ENCODE measurements at regions not wholly inside any gene's neighbourhood (a gene's known extent, or its start where the extent isn't known, plus 50 kb on each side); places are given as distances from the start of the nearest gene placed in this dataset.

- DNase-seq (ENCODE audit: low read depth, low spot score) = no peak
Measured at GRCh38 chr2:14684516-14684915, 52.0 kb downstream of the LRATD1 start.

- no peak for DNase-seq (ENCODE audit: low read depth, low spot score)
Measured at GRCh38 chr2:14690926-14691325, 58.4 kb downstream of the LRATD1 start.

GRCh38 chr2:14693874-14694273, 61.4 kb downstream of the LRATD1 start:
- no peak for DNase-seq (ENCODE audit: low read depth, low spot score)

GRCh38 chr2:14700753-14701152, 68.2 kb downstream of the LRATD1 start:
- DNase-seq (ENCODE audit: low read depth, low spot score) = no peak

DNA sequence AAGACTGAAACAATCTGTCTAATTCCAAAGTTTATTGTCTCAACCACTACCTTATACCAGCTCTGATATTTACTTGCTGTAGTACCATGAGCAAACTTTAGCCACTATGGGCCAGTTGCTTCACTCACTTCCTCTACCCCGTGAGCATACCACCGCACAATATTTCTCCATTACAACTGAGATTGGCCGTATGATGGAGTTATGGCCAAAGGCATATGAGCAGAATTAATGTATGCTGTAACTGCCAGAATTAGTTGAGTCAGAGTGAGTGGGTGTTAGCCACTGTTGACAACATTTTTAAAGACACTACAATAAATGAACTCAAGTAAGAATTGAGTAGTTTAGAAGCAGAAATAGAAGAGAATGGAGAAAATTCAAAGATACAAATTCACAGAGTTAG, 69.7 kb downstream of the LRATD1 start:
- DNase-seq (ENCODE audit: low read depth, low spot score) = no peak

DNA sequence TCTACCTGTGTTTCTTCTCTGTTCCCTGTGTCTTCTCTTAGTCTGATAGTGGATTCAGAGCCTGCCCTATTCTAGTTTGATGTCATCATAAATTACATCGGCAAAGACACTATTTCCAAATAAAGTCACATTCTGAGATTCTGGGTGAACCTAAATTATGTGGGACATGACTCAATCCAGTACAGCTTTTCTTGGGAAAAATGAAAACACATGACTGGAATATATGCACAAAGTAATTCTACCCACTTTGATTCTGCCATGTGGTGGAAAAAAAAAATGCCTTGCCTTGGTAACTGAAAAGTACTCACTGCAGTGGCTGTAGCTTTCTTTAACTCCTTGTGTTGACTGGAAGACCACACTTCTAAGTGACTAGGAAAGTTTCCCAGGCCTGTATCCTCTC, 73.7 kb downstream of the LRATD1 start:
- no peak for DNase-seq (ENCODE audit: low read depth, low spot score)

GRCh38 chr2:14712111-14712510, 79.6 kb downstream of the LRATD1 start:
- DNase-seq (ENCODE audit: low read depth, low spot score) = no peak

DNA sequence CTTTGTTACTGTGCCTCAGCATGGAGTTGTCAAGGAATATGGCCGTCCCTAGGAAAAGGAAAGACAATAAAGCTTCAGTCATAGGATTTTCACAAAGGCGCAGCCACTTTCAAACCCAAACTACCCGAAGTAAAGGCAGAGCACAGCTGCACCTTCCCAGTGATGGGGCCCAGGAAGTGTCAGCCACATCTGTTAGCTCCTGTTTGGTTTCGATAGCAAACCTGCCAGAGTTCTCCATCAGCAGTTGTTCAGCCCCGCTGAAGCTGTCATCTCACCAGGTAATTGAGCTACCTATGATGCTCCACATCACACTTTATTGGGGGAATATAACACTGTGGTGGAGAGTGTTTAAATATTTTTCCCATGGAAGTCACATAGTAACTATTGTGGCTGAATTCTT, 80.7 kb downstream of the LRATD1 start:
- no peak for DNase-seq (ENCODE audit: low read depth, low spot score)

DNA sequence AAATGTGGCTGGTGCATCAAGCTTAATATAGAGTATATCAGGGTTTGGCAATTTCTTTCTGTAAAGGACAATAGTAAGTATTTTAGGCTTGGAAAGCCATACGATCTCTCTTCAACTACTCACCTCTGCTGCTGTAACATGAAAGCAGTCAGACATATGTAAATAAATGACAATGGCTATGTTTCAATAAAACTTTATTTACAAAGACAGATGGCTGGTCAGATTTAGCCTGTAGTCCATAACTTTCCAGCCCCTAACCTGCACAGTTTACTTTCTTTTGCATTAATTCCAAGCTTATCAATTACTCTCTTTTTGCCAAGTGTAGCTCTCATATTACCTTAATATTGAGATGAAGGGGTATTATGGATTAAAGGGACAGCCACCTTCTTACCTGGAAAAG, 83.1 kb downstream of the LRATD1 start:
- no peak for DNase-seq (ENCODE audit: low read depth, low spot score)

DNA sequence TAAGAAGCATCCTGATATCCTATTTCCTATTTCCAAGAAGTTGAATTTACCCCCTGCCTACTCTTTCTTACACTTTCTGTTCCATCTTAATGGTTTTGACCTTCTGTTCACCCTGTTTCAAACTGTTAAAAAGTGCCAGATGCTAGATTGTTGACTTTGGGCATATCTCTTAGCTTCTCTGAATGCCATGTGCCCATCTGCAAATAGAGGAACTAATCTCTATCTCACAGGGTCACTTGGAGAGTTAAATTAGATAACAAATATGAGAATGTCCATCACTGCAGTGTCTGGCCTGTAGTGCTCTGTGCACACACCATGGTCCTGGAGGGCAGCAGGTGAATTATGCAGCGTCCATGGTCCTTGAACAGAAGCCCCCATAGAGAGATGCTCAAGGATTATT, 83.8 kb downstream of the LRATD1 start:
- DNase-seq (ENCODE audit: low read depth, low spot score) = no peak

DNA sequence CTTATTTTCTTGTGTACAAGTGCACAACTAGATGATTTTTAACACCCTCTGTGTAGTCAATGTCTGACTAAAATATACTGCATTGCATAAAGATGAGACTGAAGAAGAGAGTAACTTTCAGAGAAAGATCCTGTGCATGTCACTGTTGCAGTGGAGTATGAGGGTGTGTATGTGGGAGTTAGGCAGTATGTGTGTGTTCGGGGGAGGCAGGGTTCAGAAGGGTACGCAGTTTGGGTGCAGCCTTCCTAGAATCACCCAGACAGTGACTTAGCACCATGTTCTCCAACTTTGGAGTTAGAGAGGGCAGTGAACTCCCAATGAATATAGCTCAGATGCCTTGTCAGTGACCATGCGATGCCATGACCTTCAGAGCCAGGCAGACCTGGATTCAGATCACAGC, 84.6 kb downstream of the LRATD1 start:
- DNase-seq (ENCODE audit: low read depth, low spot score) = no peak

DNA sequence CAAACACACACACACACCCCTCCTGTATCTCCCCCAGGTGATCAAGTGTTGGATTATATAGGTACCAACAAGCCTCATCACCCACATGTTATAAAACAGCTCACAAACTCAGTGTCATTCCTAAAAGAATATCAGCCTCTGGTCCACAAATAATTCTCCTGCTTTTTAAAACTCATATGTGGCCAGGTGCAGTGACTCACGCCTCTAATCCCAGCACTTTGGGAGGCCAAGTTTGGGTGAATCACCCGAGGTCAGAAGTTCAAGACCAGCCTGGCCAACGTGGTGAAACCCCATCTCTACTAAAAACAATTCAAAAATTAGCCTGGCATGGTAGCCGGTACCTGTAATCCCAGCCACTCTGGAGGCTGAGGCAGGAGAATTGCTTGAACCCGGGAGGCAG, 87.8 kb downstream of the LRATD1 start:
- DNase-seq (ENCODE audit: low read depth, low spot score) = no peak

- DNase-seq (ENCODE audit: low read depth, low spot score) = no peak
Measured at GRCh38 chr2:14720739-14721138, 88.2 kb downstream of the LRATD1 start.

- DNase-seq (ENCODE audit: low read depth, low spot score) = no peak
Measured at GRCh38 chr2:14722904-14723570, 90.5 kb downstream of the LRATD1 start.

GRCh38 chr2:14723684-14724083, 91.2 kb downstream of the LRATD1 start:
- no peak for DNase-seq (ENCODE audit: low read depth, low spot score)

DNA sequence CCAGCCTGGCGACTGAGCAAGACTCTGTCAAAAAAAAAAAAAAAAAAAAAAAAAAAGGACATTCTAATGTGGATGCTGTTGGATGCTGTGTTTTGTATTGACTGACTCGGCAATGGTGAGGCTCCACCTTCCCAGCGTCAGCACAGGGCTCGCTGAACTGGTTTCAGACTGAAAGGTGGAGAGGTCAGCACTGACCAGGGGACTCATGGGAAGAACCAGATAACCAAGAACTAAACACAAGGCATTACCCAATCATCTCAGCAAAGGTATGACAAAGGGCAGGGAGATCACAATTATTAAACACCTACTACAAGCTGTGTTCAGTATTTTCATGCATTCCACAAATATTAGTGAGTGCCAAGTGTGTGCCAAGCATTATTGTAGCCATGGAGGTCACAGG, 103.2 kb downstream of the LRATD1 start:
- DNase-seq (ENCODE audit: low read depth, low spot score) = no peak

DNA sequence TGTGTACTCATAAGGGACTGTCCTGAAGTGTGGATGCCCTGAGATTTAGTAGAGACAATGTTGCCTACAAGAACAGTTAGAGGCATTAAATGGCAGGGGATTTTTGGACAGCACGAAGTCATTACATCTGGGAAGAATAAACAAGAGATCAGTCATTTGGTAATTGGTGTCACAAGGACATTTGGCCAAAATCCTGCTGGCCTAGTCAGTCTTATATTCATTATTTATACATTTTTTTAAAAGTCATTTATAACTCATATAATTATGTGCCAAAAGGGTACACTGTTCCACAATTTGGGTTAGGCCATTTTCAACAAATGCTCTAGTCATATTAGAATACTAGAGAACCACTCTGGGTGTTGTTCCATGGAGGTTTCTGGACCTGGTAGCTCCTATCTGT, 104.7 kb downstream of the LRATD1 start:
- DNase-seq (ENCODE audit: low read depth, low spot score) = no peak

DNA sequence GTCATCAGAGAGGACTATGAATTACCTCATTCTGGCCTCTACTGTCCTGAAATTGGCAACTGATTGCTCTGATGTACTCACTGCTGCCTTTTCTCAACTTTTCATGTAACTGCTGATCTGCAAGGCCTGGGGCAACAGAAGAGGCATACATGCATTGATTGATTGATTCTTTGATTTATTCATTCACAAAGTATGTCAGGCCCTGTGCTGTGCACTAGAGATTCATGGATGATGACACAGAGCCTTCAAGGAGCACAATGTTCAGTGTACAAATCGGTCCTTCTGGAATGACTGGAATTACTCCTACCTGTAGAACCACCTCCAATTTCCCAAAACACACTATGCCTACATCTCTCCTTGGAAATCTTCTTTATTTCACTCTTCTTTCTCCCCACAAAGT, 111.3 kb downstream of the LRATD1 start:
- no peak for DNase-seq (ENCODE audit: low read depth, low spot score)

- no peak for DNase-seq (ENCODE audit: low read depth, low spot score)
Measured at GRCh38 chr2:14745288-14746076, 113.0 kb downstream of the LRATD1 start.

DNA sequence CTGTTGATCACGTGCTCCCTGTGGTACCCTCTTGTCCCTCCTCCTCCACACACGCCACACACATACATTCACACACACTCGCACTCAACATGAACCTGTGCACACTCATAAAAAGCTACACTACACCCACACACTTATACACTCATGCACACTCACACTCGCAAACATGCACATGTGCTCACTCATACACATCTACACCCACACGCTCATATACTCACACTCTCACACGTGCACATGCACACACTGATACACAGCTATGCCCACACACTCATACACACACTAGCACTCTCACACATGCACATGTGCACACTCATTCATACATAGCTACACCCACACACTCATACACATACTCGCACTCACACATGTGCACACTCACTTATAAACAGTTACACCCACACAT, 113.6 kb downstream of the LRATD1 start:
- DNase-seq (ENCODE audit: low read depth, low spot score) = no peak

GRCh38 chr2:14747447-14747846, 114.9 kb downstream of the LRATD1 start:
- no peak for DNase-seq (ENCODE audit: low read depth, low spot score)

- DNase-seq (ENCODE audit: low read depth, low spot score) = no peak
Measured at GRCh38 chr2:14749884-14750283, 117.4 kb downstream of the LRATD1 start.

GRCh38 chr2:14750433-14750832, 117.9 kb downstream of the LRATD1 start:
- DNase-seq (ENCODE audit: low read depth, low spot score) = no peak
